Body of pancreas (tissue), 4 donors: ENCODE measurements at regions not wholly inside any gene's neighbourhood (a gene's known extent, or its start where the extent isn't known, plus 50 kb on each side); places are given as distances from the start of the nearest gene placed in this dataset.

Experiments
- ATAC-seq: fragments of 150-250 bp; one replicate; pipeline ENCODE4 v1.9.1; 2016
- DNase-seq, 4 donors: peaks; one replicate each; pipeline ENCODE4 v3.0.0-alpha.2; 2019
- H3K27ac ChIP-seq, 4 donors: fragments of 200-600 bp; sonication (generic); 1 replicate in 3 of 4; 2 replicates in 1 of 4; pipeline versions ENCODE4 v1.5.1 to v1.6.1; 2016 to 2019; ENCODE audit warnings: mild to moderate bottlenecking in 1 of 4, mixed read lengths in 1 of 4, moderate library complexity in 1 of 4
- H3K27me3 ChIP-seq, 2 donors: fragments of 200-600 bp; sonication (generic); one replicate each; pipeline ENCODE4 v1.6.0; 2016; ENCODE audit warnings: mild to moderate bottlenecking in 1 of 2
- H3K36me3 ChIP-seq, 2 donors: fragments of 200-600 bp; sonication (generic); replicated peaks in 1 of 2; 2 replicates each; pipeline ENCODE4 v1.5.1; 2016; ENCODE audit warnings: low read depth in 2 of 2; ENCODE audit not compliant: insufficient read depth in 1 of 2
- H3K4me1 ChIP-seq: fragments of 200-600 bp; sonication (generic); one replicate; pipeline ENCODE4 v1.6.0; 2016
- H3K4me3 ChIP-seq, 2 donors: fragments of 200-600 bp; sonication (generic); 1 replicate in 1 of 2; 2 replicates in 1 of 2; pipeline ENCODE4 v1.5.1; 2016 to 2019
- H3K9me3 ChIP-seq, 3 donors: fragments of 200-600 bp; sonication (generic); 1 replicate in 2 of 3; 2 replicates in 1 of 3; pipeline ENCODE4 v1.5.1; 2016
- CTCF ChIP-seq, 7 experiments: fragments of 450-650 bp in 4 of 7; fragments of 200-600 bp in 3 of 7; sonication (generic) in 3 of 7; IDR thresholded peaks; one replicate each; pipeline ENCODE4 v1.5.1; 2016 to 2019; ENCODE audit warnings: antibody characterized with exemption in 7 of 7
- POLR2A ChIP-seq, 3 donors: fragments of 450-650 bp; IDR thresholded peaks; one replicate each; pipeline ENCODE4 v1.6.1; 2016; ENCODE audit warnings: antibody characterized with exemption in 3 of 3, mild to moderate bottlenecking in 2 of 3
- WGBS, 2 donors: methylation state at CpG; one replicate each; pipeline ENCODE4 v1.1.5; 2017; 5-methylcytosine and 5-hydroxymethylcytosine counted together
- intact Hi-C: fragments of 100-400 bp; cut with DNase I; formaldehyde crosslinking; loops from one replicate; pipeline ENCODE4 v1.15.1; 2023

GRCh38 chr5:176736301-176736930 is 73.9 kb upstream of the UNC5A start:
- intact Hi-C loops = no loop called here
- Histone ChIP-seq H3K9me3 (no peaks in the 10 kb centered on the region), H3K4me1 (no peaks in the 10 kb centered on the region), H3K27me3 (no peaks in the 10 kb centered on the region), H3K36me3 (no peaks in the 10 kb centered on the region), H3K27ac (no peak overlapping the region), H3K4me3 (no peak overlapping the region)
- WGBS, 2 donors = 21 to 46% methylated on average over 3 to 10 of the region's 10 CpGs
- ATAC-seq = no peak
- TF ChIP-seq CTCF (IDR thresholded peaks at IDR 0.05) (no peak), POLR2A (IDR thresholded peaks at IDR 0.05) (no peak)
- DNase-seq = no peak

GRCh38 chr5:176736931-176737745 is 73.2 kb upstream of the UNC5A start:
- Histone ChIP-seq H3K4me1 (no peaks in the 10 kb centered on the region), H3K36me3 (no peaks in the 10 kb centered on the region), H3K27me3 (no peaks in the 10 kb centered on the region), H3K27ac (no peak overlapping the region), H3K9me3 (no peaks in the 10 kb centered on the region), H3K4me3 (no peak overlapping the region)
- WGBS, 2 donors = 44 to 51% methylated on average over 11 of the region's 11 CpGs
- no peak for TF ChIP-seq CTCF (IDR thresholded peaks at IDR 0.05)
- no peak for TF ChIP-seq POLR2A (IDR thresholded peaks at IDR 0.05)
- DNase-seq (no peak), ATAC-seq (no peak)
- intact Hi-C loops = no loop called here

DNA sequence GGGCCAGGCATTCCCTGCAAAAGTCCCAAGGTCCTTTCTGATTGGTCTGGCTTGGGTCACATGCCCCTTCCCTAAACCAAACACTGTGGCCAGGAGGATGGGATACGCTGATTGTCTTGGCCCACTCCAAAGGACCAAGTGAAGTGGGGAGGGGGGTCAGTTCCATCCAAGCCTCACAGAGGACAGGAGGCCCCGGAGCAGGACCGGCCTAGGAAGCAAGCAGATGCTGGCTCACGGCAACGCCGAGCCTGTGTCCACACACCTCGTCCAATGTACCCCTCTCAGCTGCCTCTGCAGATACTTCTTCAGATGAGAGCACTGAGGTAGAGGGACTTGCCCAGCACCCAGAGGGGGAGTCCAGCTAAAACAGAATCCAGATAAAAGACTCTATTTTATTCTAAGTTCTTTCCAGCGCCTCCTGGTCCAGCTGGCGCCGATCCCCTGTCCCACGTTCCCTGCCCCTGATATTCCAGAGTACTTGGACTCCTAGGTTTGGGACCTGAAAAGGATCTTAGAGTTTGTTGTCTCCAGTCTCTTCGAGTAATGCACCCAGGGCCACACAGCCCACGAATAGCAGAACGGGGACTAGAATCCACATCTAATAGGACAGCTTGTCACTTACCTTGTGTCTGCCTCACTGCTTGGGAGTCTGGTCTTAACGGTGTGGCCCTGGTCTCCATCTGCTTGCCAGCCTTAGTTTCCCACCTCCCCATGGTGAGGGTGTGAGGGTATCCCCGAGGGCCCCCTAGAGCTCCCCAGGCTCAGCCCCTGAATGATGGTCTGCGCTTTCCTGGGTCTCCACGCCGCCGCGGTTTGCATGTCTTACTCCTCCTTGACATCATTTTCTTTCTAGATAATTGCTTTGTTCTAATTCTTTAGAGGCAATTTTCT is 72.4 kb upstream of the UNC5A start:
- TF ChIP-seq POLR2A (IDR thresholded peaks at IDR 0.05) (no peak), CTCF (IDR thresholded peaks at IDR 0.05) (no peak)
- H3K27me3 ChIP-seq = no peaks in the 10 kb centered on the region
- ATAC-seq (no peak), DNase-seq (no peak)
- no peaks in the 10 kb centered on the region for H3K9me3 ChIP-seq
- peaks cover under 1% of the 10 kb centered on the region for H3K4me1 ChIP-seq
- H3K4me3 ChIP-seq = no peak overlapping the region
- no peak overlapping the region for H3K27ac ChIP-seq
- no peaks in the 10 kb centered on the region for H3K36me3 ChIP-seq
- intact Hi-C loops = no loop called here
- WGBS, 2 donors = 65 to 71% methylated on average over 20 to 21 of the region's 21 CpGs

DNA sequence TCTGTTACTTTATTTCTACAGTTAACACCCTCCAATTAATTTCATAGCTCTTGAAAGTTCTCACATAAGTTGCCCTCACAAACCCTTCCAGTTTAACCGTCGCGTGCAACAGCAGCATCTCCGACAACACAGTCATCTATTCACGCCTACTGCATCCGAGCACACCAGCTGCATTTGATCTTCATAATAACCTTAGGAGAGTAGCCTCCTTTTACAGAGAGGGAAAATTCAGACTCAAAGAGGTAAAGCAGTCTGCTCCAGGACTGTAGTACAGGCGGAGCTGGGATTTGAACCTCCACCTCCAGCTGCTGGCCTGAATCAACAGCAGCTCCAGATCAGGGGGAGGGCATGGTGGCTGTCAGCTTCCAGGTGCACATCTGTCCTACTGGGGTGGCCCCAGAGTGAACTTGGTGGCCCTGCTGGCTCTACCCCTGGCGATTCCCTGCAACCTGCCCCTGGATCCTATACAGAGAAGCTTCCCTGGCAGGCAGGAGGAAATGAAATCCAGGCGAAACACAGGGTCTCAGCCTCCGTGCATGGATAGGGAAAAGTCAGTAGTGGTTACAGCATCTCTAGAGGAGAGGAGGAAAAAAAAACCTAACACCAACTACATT is 71.6 kb upstream of the UNC5A start:
- Histone ChIP-seq H3K27me3 (peaks cover 0 to 5% of the 10 kb centered on the region in 2 donors), H3K4me1 (peaks cover 8% of the 10 kb centered on the region), H3K36me3 (no peaks in the 10 kb centered on the region), H3K4me3 (no peak overlapping the region), H3K27ac (no peak overlapping the region), H3K9me3 (no peaks in the 10 kb centered on the region)
- no peak for DNase-seq
- intact Hi-C loops = no loop called here
- WGBS, 2 donors = 66 to 71% methylated on average over 9 to 10 of the region's 10 CpGs
- TF ChIP-seq POLR2A (IDR thresholded peaks at IDR 0.05) (no peak), CTCF (IDR thresholded peaks at IDR 0.05) (no peak)
- no peak for ATAC-seq
